HG03103 (cell line): ENCODE measurements at regions not wholly inside any gene's neighbourhood (a gene's known extent, or its start where the extent isn't known, plus 50 kb on each side); places are given as distances from the start of the nearest gene placed in this dataset.
"Not testable (repeated sequence)": the region's sequence is repeated elsewhere in the genome, so short reads cannot be mapped to it uniquely, and the experiment has no call there.

ENCODE experiments used
- ATAC-seq: cut with Tn5 transposase; IDR thresholded peaks from one replicate; pipeline ENCODE4 v1.9.1; 2021; ENCODE audit warnings: low read depth; ENCODE audit not compliant: unreplicated experiment

DNA sequence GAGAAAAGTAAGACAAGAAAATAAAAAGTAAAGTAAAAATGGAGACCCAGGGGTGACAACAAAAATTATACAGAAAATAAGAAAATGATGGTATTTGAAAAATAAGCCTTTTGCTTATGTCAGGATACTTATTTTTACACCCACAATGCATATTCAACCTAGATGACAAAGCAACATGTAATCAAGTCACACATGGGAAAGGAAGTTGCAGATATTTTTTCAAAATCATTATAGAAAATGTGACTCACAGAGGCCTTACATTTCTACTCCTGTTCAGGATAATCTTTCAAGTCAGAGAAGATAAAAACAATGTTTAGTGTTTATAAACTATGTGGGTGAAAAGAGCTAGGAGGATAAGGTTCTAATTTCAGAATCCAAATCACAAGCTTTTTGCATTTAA is 275.3 kb upstream of the UBE2E3 start:
- ATAC-seq: no peak

DNA sequence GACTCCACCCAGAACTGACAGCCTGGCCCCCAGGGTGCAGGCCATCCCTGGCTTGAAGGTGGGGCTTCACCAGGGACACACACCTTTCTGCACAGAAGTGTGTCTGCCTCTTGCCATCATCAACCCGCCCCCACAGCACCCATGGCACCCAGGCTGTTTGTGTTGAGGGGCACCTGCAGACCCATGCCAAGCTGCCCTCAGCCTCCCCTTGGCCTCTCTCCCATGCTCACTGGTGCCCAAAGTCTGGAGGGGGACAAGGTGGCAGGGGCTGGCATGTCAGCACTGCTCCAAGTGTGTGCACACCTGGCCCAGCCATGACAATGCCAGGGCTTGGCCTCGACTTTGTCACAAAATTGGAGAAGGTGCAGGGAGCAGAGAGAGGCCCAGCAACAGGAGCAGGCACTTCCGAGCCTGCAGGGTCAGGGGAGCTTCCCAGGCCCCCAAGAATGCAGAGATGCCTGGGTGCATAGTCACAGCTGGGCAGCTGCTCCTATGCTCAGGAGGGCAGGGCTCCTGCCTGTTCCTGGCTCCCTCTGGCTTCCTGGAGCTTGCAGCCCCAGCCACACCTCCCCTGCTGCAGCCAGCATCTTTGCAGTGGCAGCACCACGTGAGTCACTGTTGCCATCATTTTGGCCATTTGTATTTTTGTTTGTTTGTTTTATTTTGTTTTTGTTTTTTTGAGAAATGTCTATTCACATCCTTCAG is 280.6 kb upstream of the UBE2E3 start:
- no peak for ATAC-seq

DNA sequence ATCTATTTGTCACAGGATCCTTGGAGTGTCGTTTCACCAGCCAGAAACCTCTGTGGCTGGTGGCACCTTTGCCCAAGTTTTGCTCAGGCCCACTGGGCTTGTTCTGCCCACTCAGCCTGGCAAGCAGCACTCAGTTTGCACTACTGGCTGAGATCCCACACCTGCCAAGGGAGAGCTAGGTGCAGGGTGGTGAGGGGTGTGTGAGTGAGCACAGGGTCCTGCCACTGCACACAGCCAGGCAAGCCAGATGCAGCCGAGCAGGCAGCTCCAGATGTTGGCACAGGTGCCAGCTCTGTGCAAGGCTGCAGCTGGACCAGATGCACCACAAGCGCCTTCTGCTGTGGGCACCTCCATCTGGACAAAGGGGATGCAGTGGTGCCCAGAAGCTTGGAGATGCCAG is 281.7 kb upstream of the UBE2E3 start:
- no peak for ATAC-seq

DNA sequence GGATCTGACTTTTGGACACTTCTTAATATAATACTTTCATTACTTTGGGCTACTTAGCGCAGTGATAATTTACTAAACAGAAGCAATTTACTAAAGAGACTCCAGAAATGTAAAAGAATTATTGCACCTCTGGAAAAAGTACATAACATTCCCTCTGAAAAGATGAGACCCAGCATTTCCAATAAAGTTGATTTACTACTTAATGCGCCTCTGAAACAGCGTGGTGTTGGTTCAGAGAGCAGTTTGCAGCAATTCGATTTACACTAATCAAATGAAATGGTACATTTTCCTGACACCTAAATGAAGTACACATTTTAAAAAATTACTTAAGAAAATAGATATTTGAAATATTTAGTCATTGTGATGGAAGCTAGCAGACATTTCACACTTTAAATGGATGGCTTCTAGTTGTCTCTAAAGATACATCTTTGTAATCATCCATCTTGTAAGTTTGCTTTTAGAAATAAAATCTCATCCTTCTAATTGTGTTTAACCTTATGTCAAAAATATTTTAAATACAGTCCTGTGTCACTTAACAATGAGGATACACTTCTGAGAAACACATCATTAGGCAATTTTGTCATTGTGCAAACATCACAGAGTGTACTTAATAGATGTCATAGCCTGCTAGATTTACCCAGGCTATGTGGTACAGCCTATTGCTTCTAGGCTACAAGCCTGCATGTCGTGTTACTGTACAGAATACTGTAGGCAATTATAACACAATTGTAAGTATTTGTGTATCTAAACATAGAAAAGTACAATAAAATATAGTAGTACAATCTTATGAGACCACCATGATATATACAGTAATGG is 284.6 kb upstream of the UBE2E3 start:
- no peak for ATAC-seq

DNA sequence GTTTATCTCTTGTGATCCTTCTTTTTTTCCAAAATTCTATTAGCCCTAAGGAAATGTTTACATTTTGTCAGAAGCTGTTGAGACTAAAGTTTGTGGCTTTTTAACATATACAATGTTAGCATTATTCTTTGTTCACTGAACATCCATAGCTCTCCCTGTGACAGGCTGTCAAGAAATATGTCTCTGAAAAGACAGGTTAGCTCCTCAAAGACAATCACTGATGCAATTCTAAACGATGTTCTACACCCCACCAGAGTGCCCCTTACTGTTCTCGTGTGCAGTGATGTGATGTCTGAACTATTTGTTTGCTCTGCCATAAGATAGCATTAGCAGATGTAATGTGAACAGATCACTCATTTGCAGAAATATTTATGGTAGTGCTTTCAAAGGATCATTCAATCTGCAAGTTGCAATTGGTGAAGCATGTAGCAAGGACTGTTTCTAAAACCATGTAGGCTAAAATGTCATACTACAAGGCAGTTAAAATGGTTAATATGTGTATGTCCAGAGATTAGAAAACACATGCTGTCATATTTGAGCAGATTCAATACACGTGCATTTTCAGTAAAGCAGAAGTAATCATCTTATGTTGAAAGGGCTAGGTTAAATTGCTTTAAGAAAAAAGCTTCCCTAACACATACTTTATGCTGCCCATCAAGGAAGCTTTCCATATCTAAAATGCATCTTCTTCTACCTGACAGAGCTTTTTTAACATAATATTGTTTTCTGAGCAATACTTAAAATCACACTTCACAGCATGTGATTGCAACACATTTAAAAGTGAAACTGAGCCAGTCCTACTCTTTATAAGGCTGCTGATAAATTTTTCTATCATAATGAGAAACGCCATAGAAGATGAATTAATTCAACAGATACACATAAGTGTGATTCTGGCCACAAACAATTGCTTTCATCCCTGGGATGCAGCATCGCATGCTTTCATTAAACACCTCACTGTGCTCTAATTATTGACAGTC is 285.7 kb upstream of the UBE2E3 start:
- ATAC-seq: no peak

DNA sequence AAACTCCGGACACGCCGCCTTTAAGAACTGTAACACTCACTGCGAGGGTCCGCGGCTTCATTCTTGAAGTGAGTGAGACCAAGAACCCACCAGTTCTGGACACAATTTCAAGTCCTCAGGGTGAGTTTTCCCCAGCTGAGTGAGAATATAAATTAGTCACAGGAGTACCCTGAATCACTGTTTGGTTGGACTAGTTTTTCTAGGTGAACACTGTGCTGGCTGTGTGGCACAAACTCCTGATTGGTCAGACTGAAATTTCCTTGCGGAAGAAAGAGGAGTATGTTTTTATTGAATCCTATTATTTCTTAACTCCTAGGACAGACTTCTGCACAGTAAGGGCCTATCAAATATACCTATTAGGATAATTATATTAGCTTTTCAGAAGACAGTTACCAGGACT is 288.1 kb upstream of the UBE2E3 start:
- no peak for ATAC-seq

DNA sequence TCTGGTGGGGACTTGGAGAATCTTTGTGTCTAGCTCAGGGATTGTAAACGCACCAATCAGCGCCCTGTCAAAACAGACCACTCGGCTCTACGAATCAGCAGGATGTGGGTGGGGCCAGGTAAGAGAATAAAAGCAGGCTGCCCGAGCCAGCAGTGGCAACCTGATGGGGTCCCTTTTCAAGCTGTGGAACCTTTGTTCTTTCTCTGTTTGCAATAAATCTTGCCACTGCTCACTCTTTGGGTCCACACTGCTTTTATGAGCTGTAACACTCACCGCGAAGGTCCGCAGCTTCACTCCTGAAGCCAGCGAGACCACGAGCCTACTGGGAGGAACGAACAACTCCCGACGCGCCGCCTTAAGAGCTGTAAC is 288.6 kb upstream of the UBE2E3 start:
- not testable (repeated sequence) for ATAC-seq

DNA sequence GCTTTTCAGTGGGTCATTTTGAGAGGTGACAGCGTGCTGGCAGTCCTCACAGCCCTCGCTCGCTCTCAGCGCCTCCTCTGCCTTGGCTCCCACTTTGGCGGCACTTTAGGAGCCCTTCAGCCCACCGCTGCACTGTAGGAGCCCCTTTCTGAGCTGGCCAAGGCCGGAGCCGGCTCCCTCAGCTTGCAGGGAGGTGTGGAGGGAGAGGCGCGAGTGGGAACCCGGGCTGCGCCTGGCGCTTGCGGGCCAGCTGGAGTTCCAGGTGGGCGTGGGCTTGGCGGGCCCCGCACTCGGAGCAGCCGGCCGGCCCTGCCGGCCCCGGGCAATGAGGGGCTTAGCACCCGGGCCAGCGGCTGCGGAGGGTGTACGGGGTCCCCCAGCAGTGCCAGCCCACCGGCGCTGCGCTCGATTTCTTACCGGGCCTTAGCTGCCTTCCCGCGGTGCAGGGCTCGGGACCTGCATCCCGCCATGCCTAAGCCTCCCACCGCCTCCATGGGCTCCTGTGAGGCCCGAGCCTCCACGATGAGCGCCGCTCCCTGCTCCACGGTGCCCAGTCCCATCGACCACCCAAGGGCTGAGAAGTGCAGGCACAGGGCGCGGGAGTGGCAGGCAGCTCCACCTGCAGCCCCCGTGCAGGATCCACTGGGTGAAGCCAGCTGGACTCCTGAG is 289.1 kb upstream of the UBE2E3 start:
- not testable (repeated sequence) for ATAC-seq

DNA sequence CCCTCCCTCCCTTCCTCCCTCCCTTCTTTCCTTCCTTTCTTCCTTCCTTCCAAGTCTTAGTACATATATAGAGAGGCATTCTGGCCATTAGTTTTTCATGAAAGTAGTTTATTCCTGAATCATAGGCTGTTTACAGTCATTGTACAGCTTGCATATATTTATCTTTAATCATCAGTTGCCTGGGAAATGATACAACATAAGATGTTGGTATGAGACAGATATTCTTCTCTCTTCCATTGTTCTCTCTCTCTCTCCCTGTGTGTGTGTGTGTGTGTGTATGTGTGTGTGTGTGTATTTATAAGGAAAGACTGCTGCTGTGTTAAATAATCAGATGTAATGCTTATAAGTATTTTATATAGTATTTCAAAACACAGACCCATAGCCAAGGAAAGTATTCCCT is 289.8 kb upstream of the UBE2E3 start:
- ATAC-seq: no peak

DNA sequence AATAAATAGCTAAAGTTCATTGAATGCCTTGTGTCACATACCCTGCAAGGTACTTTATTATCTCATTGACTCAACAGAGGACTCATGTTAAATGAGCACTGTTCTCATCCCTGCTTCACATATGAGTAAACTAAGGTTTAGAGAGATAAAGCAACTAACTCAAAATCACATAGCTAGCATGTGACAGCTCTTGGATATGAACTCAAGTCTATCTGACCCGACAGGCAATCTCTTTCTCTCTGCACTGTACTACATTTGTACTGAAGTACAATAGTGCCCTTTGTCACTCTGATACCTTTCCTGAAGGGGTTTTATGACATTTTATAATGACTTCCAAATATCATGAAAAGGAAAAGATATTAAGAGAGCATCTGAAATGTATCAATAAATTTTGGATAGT is 297.5 kb upstream of the UBE2E3 start:
- no peak for ATAC-seq

DNA sequence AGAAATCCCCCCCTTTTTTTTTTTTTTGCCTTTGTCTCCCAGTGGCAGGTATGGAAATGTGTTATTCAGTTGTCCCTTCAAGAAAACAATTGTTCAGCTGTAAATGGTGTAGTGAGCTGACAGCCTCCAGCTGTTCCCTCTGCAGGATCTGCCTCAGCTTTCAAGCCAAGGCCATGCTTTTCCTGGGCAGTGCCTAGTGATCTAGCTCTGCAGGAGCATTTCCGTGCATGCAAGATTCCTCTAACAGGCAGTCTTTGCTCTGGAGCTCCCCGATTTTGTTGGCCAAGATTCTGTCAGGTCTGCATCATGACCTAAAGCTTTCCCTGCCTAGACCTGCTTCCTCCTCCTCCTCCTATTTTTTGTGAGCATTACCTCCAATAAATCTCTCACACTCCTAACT is 300.7 kb upstream of the UBE2E3 start:
- ATAC-seq: no peak

DNA sequence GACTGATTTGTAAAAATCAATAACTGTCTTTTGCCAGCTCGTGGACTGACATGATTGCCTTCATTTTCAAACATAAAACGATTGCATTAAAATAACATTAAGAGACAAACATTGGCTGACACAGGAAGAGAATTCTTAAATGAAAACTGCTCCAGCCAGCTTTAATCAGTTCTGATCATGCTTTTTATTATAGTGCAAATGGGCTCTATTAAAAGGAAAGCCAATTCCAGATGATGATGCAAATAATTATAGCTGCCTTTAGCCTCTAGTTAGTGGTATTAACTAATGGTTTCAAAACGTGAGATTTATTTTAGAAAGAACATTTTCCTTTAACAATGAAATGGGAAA is 301.8 kb upstream of the UBE2E3 start:
- ATAC-seq: no peak

DNA sequence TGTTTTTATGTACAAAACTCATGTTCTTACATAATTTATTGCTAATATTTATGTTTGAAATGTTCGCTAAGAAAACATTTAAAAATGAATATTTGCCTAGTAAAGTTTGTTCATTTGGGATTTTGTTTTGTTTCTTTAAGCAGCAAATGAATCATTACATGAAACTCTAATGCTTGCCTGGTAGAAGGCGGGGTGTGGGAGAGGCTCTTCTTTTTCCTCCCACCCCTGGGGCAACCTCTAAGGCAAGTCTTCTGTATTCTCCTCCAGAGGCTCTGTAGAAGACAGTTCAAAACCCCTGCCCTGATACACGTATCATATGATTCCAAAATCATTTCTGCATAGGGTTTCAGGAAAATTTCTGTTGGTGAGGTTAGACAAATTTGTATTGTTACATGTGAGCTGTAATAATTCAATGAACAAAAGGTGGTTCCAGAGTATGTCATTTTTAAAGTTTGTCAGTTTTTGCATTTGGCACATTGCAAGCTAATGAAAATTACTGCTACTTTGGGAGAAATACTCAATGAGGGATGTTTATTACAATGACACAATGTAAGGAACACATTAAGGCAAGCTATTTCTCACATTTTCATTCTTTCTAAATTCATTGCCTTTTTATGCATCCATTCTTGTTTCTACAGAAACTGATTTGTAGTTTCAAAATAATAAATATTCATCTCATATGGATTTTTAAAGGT is 302.3 kb upstream of the UBE2E3 start:
- ATAC-seq: no peak

DNA sequence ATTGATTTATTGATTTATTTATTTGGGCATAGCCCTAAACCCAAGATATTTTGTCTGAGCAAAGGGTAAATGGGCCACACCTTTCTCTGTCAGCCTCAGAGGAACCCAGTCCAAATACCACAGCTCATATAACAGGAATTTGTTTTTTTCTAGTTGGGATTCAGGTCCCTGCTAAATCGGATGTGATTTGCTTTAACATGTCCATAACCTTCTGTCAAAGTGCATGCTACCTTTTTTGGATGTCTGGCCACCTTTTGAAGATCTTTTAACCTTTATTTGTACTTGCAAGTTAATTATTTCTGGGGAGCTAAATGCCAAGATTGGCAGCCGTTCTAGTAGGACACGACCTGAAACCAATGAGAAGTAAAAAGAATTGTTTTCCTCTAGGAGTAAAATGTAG is 303.2 kb upstream of the UBE2E3 start:
- no peak for ATAC-seq

DNA sequence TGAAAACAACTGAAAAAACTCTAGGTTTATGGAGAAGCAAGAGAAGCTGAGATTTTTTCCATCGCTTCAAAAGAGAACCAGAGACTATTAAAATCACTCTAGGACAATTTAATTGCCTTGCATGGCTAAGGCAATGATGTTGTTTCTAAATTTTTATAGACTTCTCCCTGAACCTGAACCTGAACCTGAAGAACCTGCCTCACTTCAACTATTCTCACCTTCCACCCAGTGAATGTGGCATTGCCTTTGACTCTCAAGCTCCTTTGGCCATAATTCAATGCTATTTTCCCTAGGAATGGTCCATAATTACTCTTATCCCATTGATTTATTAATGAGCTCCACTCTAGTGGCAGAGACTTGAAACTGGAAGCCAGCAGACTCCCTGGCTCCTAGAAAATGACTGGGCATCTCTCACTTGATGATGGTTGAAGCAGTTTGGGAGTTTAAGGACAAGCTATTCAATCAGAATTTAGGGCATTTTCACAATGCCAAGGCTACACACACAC is 303.8 kb upstream of the UBE2E3 start:
- ATAC-seq: no peak

DNA sequence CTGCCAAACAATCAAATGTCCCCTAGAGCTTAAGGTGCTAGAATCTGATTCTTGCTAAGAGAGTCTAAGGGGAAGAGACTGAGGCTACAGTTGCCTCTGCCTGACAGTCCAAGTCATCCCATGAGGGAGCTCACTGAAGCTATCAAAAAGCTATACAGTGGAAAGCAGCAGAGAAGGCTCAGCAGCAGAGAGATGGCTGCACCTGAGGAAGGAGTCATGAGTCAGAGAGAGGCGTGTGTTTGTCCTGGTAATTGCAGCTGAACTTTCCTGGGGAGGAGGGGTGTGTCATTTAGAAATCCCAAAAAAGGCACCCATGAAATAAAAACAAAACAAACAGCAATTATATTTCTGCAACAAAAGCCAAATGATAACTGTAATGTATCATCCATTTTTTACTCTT is 305.2 kb upstream of the UBE2E3 start:
- ATAC-seq: no peak

DNA sequence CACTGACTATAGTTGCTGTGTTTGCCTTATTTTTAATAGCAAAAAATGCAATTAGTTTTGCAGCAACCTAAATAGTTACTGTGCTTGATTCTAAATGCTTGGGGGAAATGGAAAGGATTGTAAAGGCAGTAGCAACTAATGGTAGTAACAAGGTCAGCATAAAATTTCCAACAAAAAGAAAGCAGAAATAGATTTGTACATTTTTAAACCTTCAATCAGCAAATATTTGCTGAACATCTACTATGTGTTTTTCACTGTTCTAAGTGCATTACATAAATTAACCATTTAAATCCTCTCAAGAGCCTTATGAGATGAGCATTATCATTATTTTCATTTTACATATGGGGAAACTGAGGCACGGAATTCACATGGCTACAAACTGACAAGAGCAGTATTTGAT is 308.0 kb upstream of the UBE2E3 start:
- ATAC-seq: no peak

DNA sequence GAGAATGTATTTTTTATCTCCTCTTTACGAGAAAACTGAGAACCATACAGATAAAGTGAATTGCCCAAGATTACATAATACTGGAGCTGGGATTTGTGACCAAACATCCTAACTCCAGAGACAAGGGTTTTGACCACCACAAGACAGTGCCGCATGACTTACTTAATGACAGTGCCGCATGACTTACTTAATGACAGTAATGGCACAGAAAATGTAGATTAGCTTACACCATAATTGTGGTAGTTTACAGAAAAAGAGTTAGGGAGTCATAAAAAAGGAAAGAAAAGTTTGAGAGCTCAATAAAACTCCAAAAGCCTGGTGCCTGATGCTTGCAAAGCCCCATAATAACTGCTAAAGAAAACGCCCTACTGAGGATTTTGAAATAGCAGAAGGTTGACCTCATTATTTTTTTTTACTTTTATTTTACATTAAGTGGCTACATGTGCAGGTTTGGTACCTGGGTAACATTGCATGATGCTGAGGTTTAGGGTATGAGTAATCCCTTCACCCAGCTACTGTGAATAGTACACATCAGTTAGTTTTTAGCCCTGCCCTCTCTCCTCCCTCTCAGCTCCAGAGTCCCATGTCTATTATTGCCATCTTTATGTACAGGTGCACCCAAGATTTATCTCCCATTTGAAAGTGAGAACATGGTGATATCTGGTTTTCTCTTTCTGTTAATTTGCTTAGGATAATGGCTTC is 310.0 kb upstream of the UBE2E3 start:
- ATAC-seq: no peak

DNA sequence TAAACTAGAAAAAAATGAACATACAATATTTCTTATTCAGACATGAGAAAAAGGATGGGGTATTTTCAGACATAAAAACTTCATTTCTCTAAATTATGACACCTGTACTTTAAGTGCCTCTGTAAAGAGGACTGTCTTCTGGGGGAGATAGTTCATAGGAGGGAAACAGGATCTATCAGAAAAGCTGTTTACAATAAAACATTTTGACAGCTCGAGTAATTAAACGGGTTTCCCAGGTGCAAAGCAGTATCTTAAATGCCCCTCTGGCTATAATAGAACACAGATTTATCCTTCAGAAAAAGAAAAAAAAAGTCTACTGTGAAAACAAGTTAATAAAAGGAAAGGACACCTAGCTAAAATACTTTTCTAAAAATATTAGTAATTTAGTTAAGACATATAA is 311.4 kb upstream of the UBE2E3 start:
- ATAC-seq: no peak
